Skin epidermis (tissue), 12 donors: ENCODE measurements at regions not wholly inside any gene's neighbourhood (a gene's known extent, or its start where the extent isn't known, plus 50 kb on each side); places are given as distances from the start of the nearest gene placed in this dataset.
"Not testable (repeated sequence)": the region's sequence is repeated elsewhere in the genome, so short reads cannot be mapped to it uniquely, and the experiment has no call there.

Source experiments
- H3K27ac ChIP-seq, 21 experiments: fragments of 200-600 bp; sonication (generic) in 11 of 21; one replicate each; pipeline ENCODE4 v1.5.0; 2020; ENCODE audit warnings: mild to moderate bottlenecking in 3 of 21, inconsistent platforms in 2 of 21, moderate library complexity in 2 of 21
- H3K4me3 ChIP-seq, 7 experiments: fragments of 200-600 bp; sonication (generic) in 2 of 7; one replicate each; pipeline ENCODE4 v1.5.0; 2020; ENCODE audit warnings: inconsistent platforms in 2 of 7, mild to moderate bottlenecking in 2 of 7, moderate library complexity in 1 of 7

- no peak overlapping the region for H3K4me3 ChIP-seq
- H3K27ac ChIP-seq, result no peak overlapping the region
Observed at GRCh38 chr7:13673290-13673689, 316.2 kb downstream of the ETV1 start.

DNA sequence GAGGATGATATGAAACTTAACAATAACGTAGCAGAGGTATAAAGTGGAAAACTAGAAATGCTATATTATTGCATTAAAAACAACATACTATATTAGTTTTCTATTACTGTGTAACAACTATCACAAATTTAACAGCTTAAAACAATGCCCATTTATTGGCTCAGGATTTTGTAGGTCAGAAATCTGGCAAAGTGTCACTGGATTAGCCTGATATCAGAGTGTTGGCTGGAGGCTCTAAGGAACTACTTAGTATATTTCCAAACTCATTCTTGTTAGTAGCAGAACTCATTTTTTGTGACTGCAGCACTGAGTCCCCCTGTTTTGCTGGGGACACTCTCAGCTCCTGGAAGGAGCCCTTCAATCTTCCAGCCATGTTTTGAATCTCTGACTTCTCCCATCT is 306.8 kb downstream of the ETV1 start:
- Histone ChIP-seq H3K4me3 (no peak overlapping the region), H3K27ac (no peak overlapping the region)

DNA sequence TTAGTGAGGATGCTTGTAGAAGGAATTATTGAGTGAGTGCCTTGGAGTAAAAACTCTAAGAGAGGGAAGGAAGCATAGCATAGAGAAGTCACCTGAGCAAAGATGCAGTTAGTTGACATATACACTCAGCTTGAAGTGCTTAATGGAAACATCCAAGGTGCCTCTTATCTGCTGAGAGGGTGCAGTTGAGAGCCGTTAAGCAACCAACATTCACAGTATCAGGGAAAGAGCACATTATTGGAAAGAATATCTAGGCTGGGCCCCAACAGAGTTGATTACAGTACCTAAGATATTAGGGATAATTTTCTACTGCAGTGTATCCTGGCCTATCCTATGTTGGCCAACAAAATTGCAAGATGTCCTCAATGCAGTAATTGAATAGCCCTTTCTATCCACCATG is 302.0 kb downstream of the ETV1 start:
- H3K4me3 ChIP-seq, result no peak overlapping the region

DNA sequence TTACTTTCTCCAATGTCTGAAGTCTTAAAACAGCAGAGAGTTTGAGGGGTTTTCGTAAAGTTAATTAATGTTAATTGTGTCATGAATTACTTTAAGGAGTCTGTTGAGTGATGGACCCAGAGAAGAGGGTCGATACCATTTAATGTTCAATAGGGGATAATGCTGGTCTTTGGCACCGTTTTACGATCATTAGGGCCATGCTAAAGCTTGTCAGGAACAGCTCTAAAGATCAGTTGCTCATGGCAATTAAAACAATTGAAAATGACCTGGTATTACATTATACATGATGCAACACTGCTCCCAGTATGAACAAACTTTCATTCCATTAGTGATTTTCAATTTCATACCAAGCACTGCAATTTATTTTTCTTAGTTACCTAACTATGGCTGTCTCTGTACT is 296.9 kb downstream of the ETV1 start:
- Histone ChIP-seq H3K4me3 (no peak overlapping the region), H3K27ac (no peak overlapping the region)

More for the DNA sequence above, 302.0 kb downstream of the ETV1 start:
- H3K27ac ChIP-seq, result no peak overlapping the region

- Histone ChIP-seq H3K27ac (no peak overlapping the region), H3K4me3 (no peak overlapping the region)
Observed at GRCh38 chr7:13702251-13702650, 287.2 kb downstream of the ETV1 start.

- Histone ChIP-seq H3K4me3 (no peak overlapping the region), H3K27ac (no peak overlapping the region)
Observed at GRCh38 chr7:13708670-13709069, 280.8 kb downstream of the ETV1 start.

DNA sequence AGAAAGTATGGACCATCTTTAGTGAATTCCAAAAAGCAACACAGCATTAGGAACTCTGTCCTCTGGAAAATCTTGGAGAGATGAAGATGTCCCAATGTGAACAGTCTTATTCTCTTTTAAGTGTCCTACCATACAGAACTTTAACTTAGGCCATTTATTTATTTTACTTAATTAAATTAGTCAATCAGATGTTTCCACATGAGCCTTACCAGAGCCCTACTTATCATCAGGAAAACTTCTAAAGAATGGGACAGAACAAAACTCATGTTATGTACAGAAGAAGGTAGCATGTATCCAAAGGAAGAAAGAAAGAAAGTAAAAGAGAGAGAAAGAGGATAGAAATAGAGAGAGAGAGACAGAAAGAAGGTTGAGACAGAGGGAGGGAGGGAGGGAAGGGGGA is 276.4 kb downstream of the ETV1 start:
- H3K27ac ChIP-seq, result no peak overlapping the region
- H3K4me3 ChIP-seq, result no peak overlapping the region

GRCh38 chr7:13715534-13715933 is 273.9 kb downstream of the ETV1 start:
- no peak overlapping the region for H3K27ac ChIP-seq
- H3K4me3 ChIP-seq, result no peak overlapping the region

DNA sequence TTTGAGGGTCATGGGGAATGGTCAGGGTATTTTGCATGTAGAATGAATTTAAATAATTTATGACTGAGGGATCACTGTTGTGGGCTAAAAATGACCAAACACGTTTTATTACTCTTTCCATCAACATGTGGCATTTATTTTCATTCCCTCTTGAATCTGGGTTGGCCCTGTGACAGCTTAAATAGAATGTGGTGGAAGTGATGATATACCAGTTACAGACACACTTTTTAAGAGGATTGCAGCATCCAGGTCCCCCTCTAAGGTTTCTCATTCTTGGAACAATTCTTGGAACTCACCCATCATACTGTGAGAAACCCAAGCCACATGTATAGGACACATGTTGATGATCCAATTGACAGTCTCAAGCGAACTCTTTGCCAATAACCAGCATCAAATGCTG is 272.4 kb downstream of the ETV1 start:
- Histone ChIP-seq H3K4me3 (no peak overlapping the region), H3K27ac (no peak overlapping the region)

GRCh38 chr7:13724191-13724976 is 265.1 kb downstream of the ETV1 start:
- H3K27ac ChIP-seq, result no peak overlapping the region
- no peak overlapping the region for H3K4me3 ChIP-seq

DNA sequence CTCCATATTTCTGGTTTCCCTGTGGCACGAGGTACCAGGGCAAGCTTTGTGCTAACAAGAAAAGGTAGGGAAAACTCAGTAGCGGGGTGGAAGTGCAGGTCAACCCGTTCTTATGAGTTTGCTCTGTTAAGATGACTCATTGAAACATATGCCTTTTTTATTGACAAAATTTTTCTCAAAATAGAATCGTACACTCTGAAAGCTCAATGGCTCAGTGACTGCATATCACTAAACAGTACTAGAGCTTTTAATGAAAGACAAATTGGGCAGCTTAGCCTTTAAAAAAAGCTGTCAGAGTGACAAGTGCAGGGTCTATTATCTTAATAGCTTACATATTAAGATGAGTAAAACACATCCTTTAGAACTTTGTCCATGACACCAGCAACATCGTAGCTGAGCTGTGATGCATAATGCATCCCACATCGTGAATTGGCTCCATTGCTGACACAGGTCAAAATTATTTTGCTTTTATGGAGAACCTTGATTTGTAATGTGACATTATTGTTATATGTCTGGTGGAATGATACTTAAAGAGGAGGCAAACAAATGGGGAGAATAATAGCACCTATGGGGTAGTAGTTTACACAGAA is 264.4 kb downstream of the ETV1 start:
- Histone ChIP-seq H3K4me3 (no peak overlapping the region), H3K27ac (no peak overlapping the region)

GRCh38 chr7:13725591-13725990 is 263.9 kb downstream of the ETV1 start:
- no peak overlapping the region for H3K4me3 ChIP-seq
- no peak overlapping the region for H3K27ac ChIP-seq

DNA sequence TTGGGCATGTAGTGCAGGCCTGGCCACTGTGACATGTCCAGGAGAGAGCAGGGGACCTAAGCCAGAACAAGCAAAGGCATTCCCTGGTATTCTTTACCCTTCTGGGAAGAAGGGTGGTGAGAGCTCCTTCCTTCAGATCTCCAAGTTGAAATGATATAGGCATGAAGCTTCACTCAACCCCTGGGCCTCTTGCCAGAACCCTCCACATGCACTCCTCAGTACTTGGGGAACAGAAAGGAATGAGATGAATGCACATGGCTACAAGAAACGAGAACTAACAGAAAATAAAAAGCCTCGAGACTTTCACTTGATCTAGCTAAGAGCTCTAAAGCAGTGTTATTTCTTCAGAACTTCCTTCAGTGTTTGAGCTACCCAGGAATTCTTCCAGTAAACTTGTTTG is 262.2 kb downstream of the ETV1 start:
- H3K4me3 ChIP-seq, result no peak overlapping the region
- no peak overlapping the region for H3K27ac ChIP-seq

DNA sequence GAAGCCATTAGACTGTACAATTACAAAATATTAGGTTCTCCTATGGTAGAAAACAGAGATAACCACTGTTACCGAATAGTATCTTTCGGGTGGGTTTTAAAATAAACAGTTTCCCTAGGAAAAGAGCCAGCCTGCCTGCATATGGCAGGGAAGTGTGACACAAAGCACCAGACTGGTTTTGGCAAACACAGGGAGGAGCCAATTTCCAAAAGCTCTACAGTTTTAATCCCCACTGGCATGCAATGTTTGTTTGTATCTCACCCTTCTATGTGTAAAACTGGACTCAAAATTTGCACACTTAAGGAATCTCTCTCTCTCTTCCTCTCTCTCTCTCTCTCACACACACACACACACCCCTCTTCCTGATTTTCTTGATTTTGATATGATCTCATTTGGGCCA is 261.7 kb downstream of the ETV1 start:
- Histone ChIP-seq H3K27ac (no peak overlapping the region), H3K4me3 (no peak overlapping the region)

- not testable (repeated sequence) for H3K27ac ChIP-seq, H3K4me3 ChIP-seq
Observed at GRCh38 chr7:13728430-13728829, 261.0 kb downstream of the ETV1 start.

- no peak overlapping the region for H3K4me3 ChIP-seq
- H3K27ac ChIP-seq, result no peak overlapping the region
Observed at GRCh38 chr7:13731643-13732042, 257.8 kb downstream of the ETV1 start.

GRCh38 chr7:13737563-13737962 is 251.9 kb downstream of the ETV1 start:
- Histone ChIP-seq H3K27ac (no peak overlapping the region), H3K4me3 (no peak overlapping the region)

GRCh38 chr7:13742126-13742525 is 247.3 kb downstream of the ETV1 start:
- no peak overlapping the region for H3K27ac ChIP-seq
- H3K4me3 ChIP-seq, result no peak overlapping the region

GRCh38 chr7:13742811-13743210 is 246.7 kb downstream of the ETV1 start:
- H3K27ac ChIP-seq, result no peak overlapping the region
- no peak overlapping the region for H3K4me3 ChIP-seq

- H3K4me3 ChIP-seq, result no peak overlapping the region
- H3K27ac ChIP-seq, result no peak overlapping the region
Observed at GRCh38 chr7:13743226-13743625, 246.2 kb downstream of the ETV1 start.

GRCh38 chr7:13745530-13745929 is 243.9 kb downstream of the ETV1 start:
- Histone ChIP-seq H3K27ac (no peak overlapping the region), H3K4me3 (no peak overlapping the region)

- Histone ChIP-seq H3K27ac (no peak overlapping the region), H3K4me3 (no peak overlapping the region)
Observed at GRCh38 chr7:13748998-13749397, 240.5 kb downstream of the ETV1 start.
